ENCODE measurements at regions not wholly inside any gene's neighbourhood (a gene's known extent, or its start where the extent isn't known, plus 50 kb on each side); places are given as distances from the start of the nearest gene placed in this dataset.

- no peak for DNase-seq (ENCODE audit: low spot score)
- in situ Hi-C loops (cut with MboI; ENCODE audit: low pct_unique_long_range_greater_than_20kb, low sequenced_read_pairs, unreplicated experiment), result no loop called here
- TF ChIP-seq CTCF (IDR thresholded peaks at IDR 0.05; ENCODE audit: extremely low read depth, insufficient read depth, missing control alignments), result no peak
Measured at GRCh38 chr10:124256151-124256550, 162.6 kb downstream of the OAT start.

- no peak for DNase-seq (ENCODE audit: low spot score)
- TF ChIP-seq CTCF (IDR thresholded peaks at IDR 0.05; ENCODE audit: extremely low read depth, insufficient read depth, missing control alignments), result no peak
- in situ Hi-C loops (cut with MboI; ENCODE audit: low pct_unique_long_range_greater_than_20kb, low sequenced_read_pairs, unreplicated experiment), result no loop called here
Measured at GRCh38 chr10:124255556-124255955, 162.2 kb upstream of the CHST15 start.

GRCh38 chr10:124254490-124254889 is 161.1 kb upstream of the CHST15 start:
- TF ChIP-seq CTCF (IDR thresholded peaks at IDR 0.05; ENCODE audit: extremely low read depth, insufficient read depth, missing control alignments), result no peak
- DNase-seq (ENCODE audit: low spot score), result no peak
- in situ Hi-C loops (cut with MboI; ENCODE audit: low pct_unique_long_range_greater_than_20kb, low sequenced_read_pairs, unreplicated experiment), result no loop called here

DNA sequence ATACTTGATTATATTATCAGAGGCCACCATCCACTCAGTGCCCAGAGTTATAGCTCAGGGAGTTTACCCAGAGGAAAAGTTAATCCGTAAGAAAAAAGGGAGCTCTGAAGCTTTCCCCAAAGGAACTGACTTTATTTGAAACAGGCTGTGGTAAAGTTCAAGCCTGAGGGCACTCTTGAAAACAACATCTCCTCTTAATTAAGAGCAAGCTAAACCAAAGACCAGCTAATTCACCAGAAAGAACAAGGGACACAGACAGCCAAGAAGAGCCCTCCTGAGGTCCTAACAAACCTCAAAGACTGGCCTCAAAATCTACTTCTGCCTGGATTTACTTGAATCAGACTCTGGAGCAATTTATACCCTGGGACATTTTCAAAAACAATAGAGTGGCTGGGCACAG is 159.6 kb upstream of the CHST15 start:
- in situ Hi-C loops (cut with MboI; ENCODE audit: low pct_unique_long_range_greater_than_20kb, low sequenced_read_pairs, unreplicated experiment), result no loop called here
- DNase-seq (ENCODE audit: low spot score), result no peak

DNA sequence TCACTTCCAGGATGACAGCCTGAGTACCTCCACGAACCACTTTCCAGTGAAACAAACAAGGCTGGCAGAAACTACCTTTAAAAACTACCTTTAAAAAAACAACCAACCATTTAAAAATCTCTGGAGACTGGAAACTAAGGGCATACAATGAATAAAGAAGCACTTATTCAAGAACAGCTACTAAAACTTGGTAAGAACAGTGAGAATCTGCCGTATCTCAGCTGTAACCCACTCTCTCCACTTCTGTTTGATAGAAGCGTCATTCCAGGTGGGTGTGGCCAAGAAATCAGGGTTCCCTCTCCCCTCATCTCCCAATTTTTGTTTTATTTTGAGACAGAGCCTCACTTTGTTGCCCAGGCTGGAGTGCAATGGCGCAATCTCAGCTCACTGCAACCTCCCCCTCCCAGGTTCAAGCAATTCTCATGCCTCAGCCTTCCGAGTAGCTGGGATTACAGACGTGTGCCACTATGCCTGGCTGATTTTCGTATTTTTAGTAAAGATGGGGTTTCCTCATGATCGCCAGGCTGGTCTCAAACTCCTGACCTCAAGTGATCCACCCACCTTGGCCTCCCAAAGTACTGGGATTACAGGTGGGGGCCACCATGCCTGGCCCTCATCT is 158.8 kb upstream of the CHST15 start:
- DNase-seq (ENCODE audit: low spot score), result no peak
- no peak for TF ChIP-seq CTCF (IDR thresholded peaks at IDR 0.05; ENCODE audit: extremely low read depth, insufficient read depth, missing control alignments)
- in situ Hi-C loops (cut with MboI; ENCODE audit: low pct_unique_long_range_greater_than_20kb, low sequenced_read_pairs, unreplicated experiment), result no loop called here

More for the DNA sequence above, 159.6 kb upstream of the CHST15 start:
- no peak for TF ChIP-seq CTCF (IDR thresholded peaks at IDR 0.05; ENCODE audit: extremely low read depth, insufficient read depth, missing control alignments)

GRCh38 chr10:124251317-124252065 is 158.1 kb upstream of the CHST15 start:
- in situ Hi-C loops (cut with MboI; ENCODE audit: low pct_unique_long_range_greater_than_20kb, low sequenced_read_pairs, unreplicated experiment), result no loop called here
- no peak for DNase-seq (ENCODE audit: low spot score)
- TF ChIP-seq CTCF (IDR thresholded peaks at IDR 0.05; ENCODE audit: extremely low read depth, insufficient read depth, missing control alignments), result no peak
